H1 (cell line): ENCODE measurements at regions not wholly inside any gene's neighbourhood (a gene's known extent, or its start where the extent isn't known, plus 50 kb on each side); places are given as distances from the start of the nearest gene placed in this dataset.

Source experiments
- CTCF ChIA-PET: fragments of 300-600 bp; sonication (Branson Sonifier 250); formaldehyde crosslinking; loops from one replicate; lab custom pipeline; 2021; ENCODE audit not compliant: partially characterized antibody; lab: Charles Lee
- POLR2A ChIA-PET: fragments of 300-600 bp; sonication (Branson Sonifier 250); formaldehyde crosslinking; loops from one replicate; lab custom pipeline; 2021; ENCODE audit warnings: inconsistent platforms; ENCODE audit not compliant: partially characterized antibody; lab: Charles Lee
- DNase-seq, 2 experiments: peaks; one replicate each; pipeline versions ENCODE4 v3.0.0 to v3.0.0-alpha.2; 2010 to 2022; ENCODE audit warnings: low spot score in 2 of 2, low read depth in 1 of 2, mixed read lengths in 1 of 2
- FAIRE-seq: peaks from 2 replicates; lab custom pipeline; 2011; peaks lifted over from hg19 to GRCh38; lab: Jason Lieb, UNC
- H2AFZ ChIP-seq: 2 replicates; pipeline ENCODE4 v1.8.1; 2012; ENCODE audit warnings: low read length, inconsistent platforms
- H2AK5ac ChIP-seq: 2 replicates; pipeline ENCODE4 v1.6.1; 2013; ENCODE audit warnings: low read depth, low read length
- H2BK120ac ChIP-seq: replicated peaks from 2 replicates; pipeline ENCODE3; 2013; ENCODE audit warnings: low read depth, low read length, inconsistent platforms
- H2BK12ac ChIP-seq: 2 replicates; pipeline ENCODE4 v1.6.1; 2013; ENCODE audit warnings: low read depth, low read length
- H2BK15ac ChIP-seq: 2 replicates; pipeline ENCODE4 v1.6.1; 2013; ENCODE audit warnings: low read length
- H2BK20ac ChIP-seq: 2 replicates; pipeline ENCODE4 v1.6.1; 2013; ENCODE audit warnings: low read length
- H2BK5ac ChIP-seq: 2 replicates; pipeline ENCODE4 v1.6.1; 2013; ENCODE audit warnings: low read depth, low read length
- H3K14ac ChIP-seq: 2 replicates; pipeline ENCODE4 v1.6.1; 2013; ENCODE audit warnings: inconsistent platforms; ENCODE audit not compliant: insufficient read length
- H3K18ac ChIP-seq: 2 replicates; pipeline ENCODE4 v1.6.1; 2013; ENCODE audit warnings: low read length; ENCODE audit errors: extremely low read depth
- H3K23ac ChIP-seq: 2 replicates; pipeline ENCODE4 v1.6.1; 2013; ENCODE audit warnings: inconsistent platforms; ENCODE audit not compliant: insufficient read length
- H3K23me2 ChIP-seq: 2 replicates; pipeline ENCODE4 v1.6.1; 2013; ENCODE audit warnings: low read depth, low read length
- H3K27ac ChIP-seq: 2 replicates; pipeline ENCODE4 v1.6.1; 2011; ENCODE audit warnings: low read depth, low read length, inconsistent platforms
- H3K27me3 ChIP-seq, 4 experiments: replicated peaks in 1 of 4; 1 replicate in 1 of 4; 2 replicates in 3 of 4; pipeline versions ENCODE4 v1.6.1 to v1.8.1; 2011 to 2013; ENCODE audit warnings: low read length in 3 of 4, mild to moderate bottlenecking in 3 of 4, inconsistent platforms in 2 of 4, mixed read lengths in 2 of 4, moderate library complexity in 1 of 4; ENCODE audit not compliant: control insufficient read depth in 3 of 4, insufficient read depth in 3 of 4; ENCODE audit errors: extremely low read depth in 1 of 4
- H3K36me3 ChIP-seq, 4 experiments: 2 replicates each; pipeline versions ENCODE4 v1.6.1 to v1.8.1; 2011 to 2013; ENCODE audit warnings: mild to moderate bottlenecking in 4 of 4, low read length in 3 of 4, moderate library complexity in 2 of 4, control low read depth in 1 of 4, inconsistent platforms in 1 of 4; ENCODE audit not compliant: insufficient read depth in 4 of 4, control insufficient read depth in 2 of 4
- H3K4ac ChIP-seq: replicated peaks from 2 replicates; pipeline ENCODE3; 2013; ENCODE audit warnings: low read length, low read depth, mixed read lengths, inconsistent platforms; ENCODE audit not compliant: insufficient read length
- H3K4me1 ChIP-seq, 4 experiments: replicated peaks in 1 of 4; 1 replicate in 1 of 4; 2 replicates in 3 of 4; pipeline versions ENCODE4 v1.6.1 to v1.8.1; 2011 to 2013; ENCODE audit warnings: low read length in 3 of 4, inconsistent platforms in 2 of 4, mixed read lengths in 1 of 4; ENCODE audit not compliant: insufficient read depth in 4 of 4, control insufficient read depth in 3 of 4
- H3K4me2 ChIP-seq, 2 experiments: 2 replicates each; pipeline versions ENCODE4 v1.6.1 to v1.8.1; 2011 to 2013; ENCODE audit warnings: low read depth in 2 of 2, low read length in 2 of 2, control low read depth in 1 of 2, inconsistent platforms in 1 of 2, mild to moderate bottlenecking in 1 of 2; ENCODE audit not compliant: insufficient read depth in 1 of 2
- H3K4me3 ChIP-seq, 4 experiments: fragments of 200-600, 300-600 bp in 1 of 4; sonication (generic), shearing (Covaris generic), sonication (Bioruptor Twin) in 1 of 4; 2 replicates each; pipeline versions ENCODE4 v1.5.1 to v1.8.1; 2011 to 2016; ENCODE audit warnings: low read length in 4 of 4, low read depth in 3 of 4, control low read depth in 2 of 4, inconsistent platforms in 2 of 4, mild to moderate bottlenecking in 2 of 4, mixed read lengths in 1 of 4, moderate library complexity in 1 of 4; ENCODE audit not compliant: insufficient read depth in 2 of 4; ENCODE audit errors: extremely low read depth in 1 of 4
- H3K56ac ChIP-seq: replicated peaks from 2 replicates; pipeline ENCODE3; 2013; ENCODE audit warnings: low read depth, mild to moderate bottlenecking, mixed read lengths, low read length, inconsistent platforms; ENCODE audit not compliant: insufficient read length
- H3K79me1 ChIP-seq: 2 replicates; pipeline ENCODE4 v1.6.1; 2013; ENCODE audit warnings: low read depth, low read length, control low read depth
- H3K79me2 ChIP-seq, 2 experiments: 2 replicates each; pipeline versions ENCODE4 v1.6.1 to v1.8.1; 2012 to 2013; ENCODE audit warnings: low read length in 2 of 2, mild to moderate bottlenecking in 2 of 2, inconsistent platforms in 1 of 2; ENCODE audit not compliant: insufficient read depth in 2 of 2, control insufficient read depth in 1 of 2
- H3K9ac ChIP-seq, 4 experiments: replicated peaks in 1 of 4; 1 replicate in 1 of 4; 2 replicates in 3 of 4; pipeline versions ENCODE4 v1.6.1 to v1.8.1; 2011 to 2013; ENCODE audit warnings: low read depth in 3 of 4, low read length in 3 of 4, control low read depth in 2 of 4, mild to moderate bottlenecking in 2 of 4, moderate library complexity in 2 of 4, inconsistent platforms in 1 of 4; ENCODE audit errors: extremely low read depth in 1 of 4
- H3K9me3 ChIP-seq, 2 experiments: 2 replicates each; pipeline versions ENCODE4 v1.6.1 to v1.8.1; 2012 to 2013; ENCODE audit warnings: mild to moderate bottlenecking in 2 of 2, moderate library complexity in 2 of 2, control low read depth in 1 of 2, inconsistent platforms in 1 of 2, low read depth in 1 of 2, low read length in 1 of 2, mixed read lengths in 1 of 2; ENCODE audit not compliant: insufficient read depth in 2 of 2
- H4K20me1 ChIP-seq, 2 experiments: replicated peaks in 1 of 2; 2 replicates each; pipeline versions ENCODE3 to v1.8.1; 2011 to 2013; ENCODE audit warnings: inconsistent platforms in 2 of 2, low read length in 2 of 2, mild to moderate bottlenecking in 1 of 2; ENCODE audit not compliant: insufficient read depth in 2 of 2, control insufficient read depth in 1 of 2
- H4K5ac ChIP-seq: 2 replicates; pipeline ENCODE4 v1.6.1; 2013; ENCODE audit warnings: low read length, low read depth, mixed read lengths, inconsistent platforms; ENCODE audit not compliant: insufficient read length
- H4K8ac ChIP-seq: 2 replicates; pipeline ENCODE4 v1.8.0; 2013; ENCODE audit warnings: mild to moderate bottlenecking, moderate library complexity, low read length, inconsistent platforms; ENCODE audit not compliant: insufficient read depth; ENCODE audit errors: extremely low read depth
- H4K91ac ChIP-seq: replicated peaks from 2 replicates; pipeline ENCODE3; 2013; ENCODE audit warnings: low read length, mixed read lengths, inconsistent platforms; ENCODE audit not compliant: insufficient read length
- CBX8 ChIP-seq: fragments of 300-800, 300-1000 bp; sonication (generic); IDR thresholded peaks from 2 replicates; pipeline ENCODE4 v1.7.1; 2016; ENCODE audit warnings: low read depth, low read length, borderline replicate concordance
- CTBP2 ChIP-seq: IDR thresholded peaks from 2 replicates; pipeline ENCODE4 v1.7.0; 2011; ENCODE audit warnings: borderline replicate concordance, mild to moderate bottlenecking, moderate library complexity, mixed read lengths, low read length; ENCODE audit not compliant: insufficient read depth, insufficient read length
- EP300 ChIP-seq, 2 experiments: IDR thresholded peaks; 1 replicate in 1 of 2; 2 replicates in 1 of 2; pipeline ENCODE4 v1.6.1; 2011 to 2012; ENCODE audit warnings: low read depth in 2 of 2, low read length in 2 of 2, mild to moderate bottlenecking in 2 of 2, borderline replicate concordance in 1 of 2, inconsistent platforms in 1 of 2, moderate library complexity in 1 of 2
- FOSL1 ChIP-seq: IDR thresholded peaks from 2 replicates; pipeline ENCODE4 v1.6.1; 2011; ENCODE audit warnings: mild to moderate bottlenecking, low read depth, low read length, moderate library complexity; ENCODE audit not compliant: insufficient read depth
- KDM4A ChIP-seq: IDR thresholded peaks from one replicate; pipeline ENCODE4 v1.7.1; 2012; ENCODE audit warnings: low read depth, mild to moderate bottlenecking, moderate library complexity, low read length, inconsistent platforms; ENCODE audit not compliant: severe bottlenecking
- MAFK ChIP-seq: IDR thresholded peaks from 2 replicates; pipeline ENCODE4 v1.6.1; 2012; ENCODE audit warnings: low read depth, mild to moderate bottlenecking, improper control_type of control experiment, low read length
- NANOG ChIP-seq: IDR thresholded peaks from 2 replicates; pipeline ENCODE4 v1.6.1; 2011; ENCODE audit warnings: low read length, low read depth, mild to moderate bottlenecking, inconsistent platforms; ENCODE audit not compliant: insufficient read depth, poor library complexity, severe bottlenecking
- POLR2AphosphoS5 ChIP-seq: IDR thresholded peaks from 2 replicates; pipeline ENCODE4 v1.6.1; 2011; ENCODE audit warnings: low read depth, low read length
- SRF ChIP-seq: IDR thresholded peaks from 2 replicates; pipeline ENCODE4 v1.6.1; 2011; ENCODE audit warnings: mild to moderate bottlenecking, low read depth, low read length, moderate library complexity
- TBP ChIP-seq: IDR thresholded peaks from 2 replicates; pipeline ENCODE4 v1.6.1; 2011; ENCODE audit warnings: low read depth, low read length, improper control_type of control experiment
- ZNF274 ChIP-seq: IDR thresholded peaks from 2 replicates; pipeline ENCODE4 v1.7.0; 2012; ENCODE audit warnings: low read length, borderline replicate concordance; ENCODE audit errors: extremely low read depth
- WGBS, 2 experiments: shearing (Covaris generic) in 1 of 2; methylation state at CpG; one replicate each; pipeline versions ENCODE4 v1.1.6 to v1.1.7; 2013 to 2015; ENCODE audit warnings: low lambda C conversion rate in 2 of 2, mixed read lengths in 2 of 2, inconsistent platforms in 1 of 2, low coverage in 1 of 2, missing lambda C conversion rate in 1 of 2; ENCODE audit not compliant: insufficient replicate concordance in 2 of 2, insufficient coverage in 1 of 2, insufficient read length in 1 of 2; ENCODE audit errors: extremely low coverage in 1 of 2, missing lambda C conversion rate in 1 of 2; 5-methylcytosine and 5-hydroxymethylcytosine counted together
- TF ChIP-seq, protein P1 (sequence below), 3 experiments: IDR thresholded peaks; 1 replicate in 2 of 3; 2 replicates in 1 of 3; pipeline versions ENCODE4 v1.5.1 to v1.6.1; 2011; ENCODE audit warnings: low read length in 3 of 3, mild to moderate bottlenecking in 3 of 3, inconsistent platforms in 2 of 3, low read depth in 1 of 3, moderate library complexity in 1 of 3; ENCODE audit not compliant: insufficient read depth in 1 of 3; ENCODE audit errors: control extremely low read depth in 1 of 3

GRCh38 chr9:13387734-13388067 is 108.2 kb upstream of the MPDZ start:
- DNase-seq (no peak), FAIRE-seq (no peak)
- H3K79me2 ChIP-seq, result no peaks in the 10 kb centered on the region
- no peak overlapping the region for H2BK20ac ChIP-seq
- H3K14ac ChIP-seq, result no peak overlapping the region
- POLR2A ChIA-PET, result no interaction called here
- H4K20me1 ChIP-seq, result no peaks in the 10 kb centered on the region
- no peak overlapping the region for H4K91ac ChIP-seq
- no peak overlapping the region for H2BK15ac ChIP-seq
- H2AK5ac ChIP-seq, result no peak overlapping the region
- no peak overlapping the region for H3K4me3 ChIP-seq
- CTCF ChIA-PET, result no interaction called here
- H2BK5ac ChIP-seq, result no peak overlapping the region
- H2BK120ac ChIP-seq, result no peak overlapping the region
- peaks cover 3 to 6% of the 10 kb centered on the region in 2 experiments; a peak in 1 of 4 replicates for H3K9me3 ChIP-seq
- no peak overlapping the region for H3K4ac ChIP-seq
- H3K23me2 ChIP-seq, result no peaks in the 10 kb centered on the region
- H3K56ac ChIP-seq, result no peak overlapping the region
- WGBS, 2 experiments, result 89% methylated on average over 3 of the region's 3 CpGs; no CpG with 5 or more reads in 1 of the 2 experiments
- H3K4me2 ChIP-seq, result no peak overlapping the region
- H3K23ac ChIP-seq, result no peak overlapping the region
- no peak overlapping the region for H3K27ac ChIP-seq
- H4K5ac ChIP-seq, result no peak overlapping the region
- no peak overlapping the region for H4K8ac ChIP-seq
- H3K4me1 ChIP-seq, result no peaks in the 10 kb centered on the region
- H3K9ac ChIP-seq, result no peak overlapping the region
- H3K79me1 ChIP-seq, result no peaks in the 10 kb centered on the region
- H3K27me3 ChIP-seq, result no peaks in the 10 kb centered on the region
- no peak overlapping the region for H2AFZ ChIP-seq
- no peak overlapping the region for H3K18ac ChIP-seq
- H3K36me3 ChIP-seq, result no peaks in the 10 kb centered on the region
- no peak overlapping the region for H2BK12ac ChIP-seq
- TF ChIP-seq TBP (no peak), SRF (no peak), POLR2AphosphoS5 (no peak), CTBP2 (no peak), ZNF274 (no peak), EP300 (IDR thresholded peaks at IDR 0.05; ENCODE audit: borderline replicate concordance in 1 of 2, low read depth in 2 of 2, low read length in 2 of 2) (no peak), FOSL1 (no peak), NANOG (no peak), MAFK (no peak), KDM4A (no peak), CBX8 (no peak)
- TF ChIP-seq, protein P1, sequence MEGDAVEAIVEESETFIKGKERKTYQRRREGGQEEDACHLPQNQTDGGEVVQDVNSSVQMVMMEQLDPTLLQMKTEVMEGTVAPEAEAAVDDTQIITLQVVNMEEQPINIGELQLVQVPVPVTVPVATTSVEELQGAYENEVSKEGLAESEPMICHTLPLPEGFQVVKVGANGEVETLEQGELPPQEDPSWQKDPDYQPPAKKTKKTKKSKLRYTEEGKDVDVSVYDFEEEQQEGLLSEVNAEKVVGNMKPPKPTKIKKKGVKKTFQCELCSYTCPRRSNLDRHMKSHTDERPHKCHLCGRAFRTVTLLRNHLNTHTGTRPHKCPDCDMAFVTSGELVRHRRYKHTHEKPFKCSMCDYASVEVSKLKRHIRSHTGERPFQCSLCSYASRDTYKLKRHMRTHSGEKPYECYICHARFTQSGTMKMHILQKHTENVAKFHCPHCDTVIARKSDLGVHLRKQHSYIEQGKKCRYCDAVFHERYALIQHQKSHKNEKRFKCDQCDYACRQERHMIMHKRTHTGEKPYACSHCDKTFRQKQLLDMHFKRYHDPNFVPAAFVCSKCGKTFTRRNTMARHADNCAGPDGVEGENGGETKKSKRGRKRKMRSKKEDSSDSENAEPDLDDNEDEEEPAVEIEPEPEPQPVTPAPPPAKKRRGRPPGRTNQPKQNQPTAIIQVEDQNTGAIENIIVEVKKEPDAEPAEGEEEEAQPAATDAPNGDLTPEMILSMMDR (IDR thresholded peaks at IDR 0.05; ENCODE audit: control extremely low read depth in 1 of 3, insufficient read depth in 1 of 3, low read depth in 1 of 3, low read length in 3 of 3), result no peak
